GM23248 (cell line): ENCODE measurements at regions not wholly inside any gene's neighbourhood (a gene's known extent, or its start where the extent isn't known, plus 50 kb on each side); places are given as distances from the start of the nearest gene placed in this dataset.

Experiments
- EZH2 ChIP-seq: fragments of 200-600 bp; sonication (generic); IDR thresholded peaks from 2 replicates; pipeline ENCODE4 v1.6.1; 2018; ENCODE audit warnings: antibody characterized with exemption, mild to moderate bottlenecking; ENCODE audit not compliant: insufficient read depth, poor library complexity, severe bottlenecking
- EZH2phosphoT487 ChIP-seq: fragments of 200-600 bp; sonication (generic); IDR thresholded peaks from 2 replicates; pipeline ENCODE4 v1.6.1; 2018; ENCODE audit warnings: antibody characterized with exemption, moderate library complexity, mild to moderate bottlenecking, low read depth; ENCODE audit not compliant: insufficient read depth

GRCh38 chr13:81846771-81847170 lies 1505.8 kb upstream of the SPRY2 start:
- no peak for TF ChIP-seq EZH2
- no peak for TF ChIP-seq EZH2phosphoT487
